ENCODE measurements at regions not wholly inside any gene's neighbourhood (a gene's known extent, or its start where the extent isn't known, plus 50 kb on each side); places are given as distances from the start of the nearest gene placed in this dataset.
A peak's percentile ranks its signal among the peaks of the same experiment; 100 is the strongest.
"Not testable (repeated sequence)": the region's sequence is repeated elsewhere in the genome, so short reads cannot be mapped to it uniquely, and the experiment has no call there.

- DNase-seq (ENCODE audit: low read depth); H3K4me3 ChIP-seq (ENCODE audit: low read depth, low read length); in situ Hi-C loops (cut with HindIII; ENCODE audit: low sequenced_read_pairs): not testable (repeated sequence)
Observed at GRCh38 chr2:90292451-90292850, 1601.0 kb downstream of the RPIA start.

- H3K4me3 ChIP-seq (ENCODE audit: low read depth, low read length); in situ Hi-C loops (cut with HindIII; ENCODE audit: low sequenced_read_pairs); DNase-seq (ENCODE audit: low read depth): not testable (repeated sequence)
Observed at GRCh38 chr2:90293224-90293623, 1601.8 kb downstream of the RPIA start.

- H3K4me3 ChIP-seq (ENCODE audit: low read depth, low read length); DNase-seq (ENCODE audit: low read depth); in situ Hi-C loops (cut with HindIII; ENCODE audit: low sequenced_read_pairs): not testable (repeated sequence)
Observed at GRCh38 chr2:90293806-90294205, 1602.3 kb downstream of the RPIA start.

- H3K4me3 ChIP-seq (ENCODE audit: low read depth, low read length); in situ Hi-C loops (cut with HindIII; ENCODE audit: low sequenced_read_pairs); DNase-seq (ENCODE audit: low read depth): not testable (repeated sequence)
Observed at GRCh38 chr2:90295036-90295750, 1603.7 kb downstream of the RPIA start.

- in situ Hi-C loops (cut with HindIII; ENCODE audit: low sequenced_read_pairs); DNase-seq (ENCODE audit: low read depth): not testable (repeated sequence)
Observed at GRCh38 chr2:90296484-90296777, 1605.0 kb downstream of the RPIA start.

GRCh38 chr2:90297701-90298100, 1606.2 kb downstream of the RPIA start:
- H3K4me3 ChIP-seq (ENCODE audit: low read depth, low read length); DNase-seq (ENCODE audit: low read depth); in situ Hi-C loops (cut with HindIII; ENCODE audit: low sequenced_read_pairs): not testable (repeated sequence)

More at GRCh38 chr2:90296484-90296777, 1605.0 kb downstream of the RPIA start:
- not testable (repeated sequence) for H3K4me3 ChIP-seq (ENCODE audit: low read depth, low read length)

GRCh38 chr2:90298126-90298755, 1606.8 kb downstream of the RPIA start:
- in situ Hi-C loops (cut with HindIII; ENCODE audit: low sequenced_read_pairs); H3K4me3 ChIP-seq (ENCODE audit: low read depth, low read length); DNase-seq (ENCODE audit: low read depth): not testable (repeated sequence)

- in situ Hi-C loops (cut with HindIII; ENCODE audit: low sequenced_read_pairs) = not testable (repeated sequence)
Observed at GRCh38 chr2:90298983-90299382, 1607.5 kb downstream of the RPIA start.

GRCh38 chr2:90322982-90323381, 1631.5 kb downstream of the RPIA start:
- in situ Hi-C loops (cut with HindIII; ENCODE audit: low sequenced_read_pairs); H3K4me3 ChIP-seq (ENCODE audit: low read depth, low read length); DNase-seq (ENCODE audit: low read depth): not testable (repeated sequence)

More at GRCh38 chr2:90298983-90299382, 1607.5 kb downstream of the RPIA start:
- not testable (repeated sequence) for H3K4me3 ChIP-seq (ENCODE audit: low read depth, low read length); DNase-seq (ENCODE audit: low read depth)

- in situ Hi-C loops (cut with HindIII; ENCODE audit: low sequenced_read_pairs); DNase-seq (ENCODE audit: low read depth): not testable (repeated sequence)
- peak overlapping the region; percentile 25 for H3K4me3 ChIP-seq (ENCODE audit: low read depth, low read length)
Observed at GRCh38 chr2:90323612-90324558, 1632.4 kb downstream of the RPIA start.

GRCh38 chr2:90324672-90325071, 1633.2 kb downstream of the RPIA start:
- H3K4me3 ChIP-seq (ENCODE audit: low read depth, low read length); DNase-seq (ENCODE audit: low read depth); in situ Hi-C loops (cut with HindIII; ENCODE audit: low sequenced_read_pairs): not testable (repeated sequence)

GRCh38 chr2:90325796-90326353, 1634.4 kb downstream of the RPIA start:
- in situ Hi-C loops (cut with HindIII; ENCODE audit: low sequenced_read_pairs); DNase-seq (ENCODE audit: low read depth); H3K4me3 ChIP-seq (ENCODE audit: low read depth, low read length): not testable (repeated sequence)

- H3K4me3 ChIP-seq (ENCODE audit: low read depth, low read length); in situ Hi-C loops (cut with HindIII; ENCODE audit: low sequenced_read_pairs); DNase-seq (ENCODE audit: low read depth): not testable (repeated sequence)
Observed at GRCh38 chr2:90355546-90355945, 1664.1 kb downstream of the RPIA start.

GRCh38 chr2:90359344-90359743, 1667.9 kb downstream of the RPIA start:
- DNase-seq (ENCODE audit: low read depth); in situ Hi-C loops (cut with HindIII; ENCODE audit: low sequenced_read_pairs): not testable (repeated sequence)

GRCh38 chr2:90359887-90360730, 1668.6 kb downstream of the RPIA start:
- peak overlapping the region; percentile 20 for H3K4me3 ChIP-seq (ENCODE audit: low read depth, low read length)
- in situ Hi-C loops (cut with HindIII; ENCODE audit: low sequenced_read_pairs); DNase-seq (ENCODE audit: low read depth): not testable (repeated sequence)

More at GRCh38 chr2:90359344-90359743, 1667.9 kb downstream of the RPIA start:
- H3K4me3 ChIP-seq (ENCODE audit: low read depth, low read length) = not testable (repeated sequence)

GRCh38 chr2:90360731-90361035, 1669.2 kb downstream of the RPIA start:
- in situ Hi-C loops (cut with HindIII; ENCODE audit: low sequenced_read_pairs); DNase-seq (ENCODE audit: low read depth): not testable (repeated sequence)
- peak overlapping the region; percentile 20 for H3K4me3 ChIP-seq (ENCODE audit: low read depth, low read length)

Measured in astrocyte of the cerebellum (primary cell).